AG04450 (cell line): ENCODE measurements at regions not wholly inside any gene's neighbourhood (a gene's known extent, or its start where the extent isn't known, plus 50 kb on each side); places are given as distances from the start of the nearest gene placed in this dataset.

Source experiments
- CTCF ChIA-PET: fragments of 300-600, 350-600 bp; formaldehyde crosslinking; extraction: SDS; loops from one replicate; lab custom pipeline; 2022; ENCODE audit warnings: antibody characterized with exemption, inconsistent platforms; lab: Charles Lee
- POLR2A ChIA-PET: fragments of 350-600 bp; formaldehyde crosslinking; extraction: SDS; loops from one replicate; lab custom pipeline; 2021; ENCODE audit warnings: antibody characterized with exemption, inconsistent platforms; lab: Yijun Ruan, JAX
- DNase-seq: peaks from one replicate; pipeline ENCODE4 v3.0.0-alpha.2; 2011; ENCODE audit warnings: low read depth, low spot score
- H3K27ac ChIP-seq: one replicate; pipeline ENCODE4 v1.5.1; 2012; ENCODE audit warnings: low read depth, low read length, control low read depth
- H3K27me3 ChIP-seq: one replicate; pipeline ENCODE4 v1.6.0; 2012; ENCODE audit warnings: low read length; ENCODE audit not compliant: control insufficient read depth, insufficient read depth
- H3K4me3 ChIP-seq: 2 replicates; pipeline ENCODE4 v1.5.1; 2011; ENCODE audit warnings: mild to moderate bottlenecking, low read depth, low read length, control low read depth
- H3K9me3 ChIP-seq: 2 replicates; pipeline ENCODE4 v1.5.1; 2012; ENCODE audit warnings: low read length; ENCODE audit not compliant: control insufficient read depth, insufficient read depth
- CTCF ChIP-seq: IDR thresholded peaks from 2 replicates; pipeline ENCODE4 v1.5.1; 2011; ENCODE audit warnings: low read depth, low read length, control low read depth, inconsistent platforms

- POLR2A ChIA-PET: no interaction called here
- no peak for DNase-seq
- no peaks in the 10 kb centered on the region for H3K27me3 ChIP-seq
- CTCF ChIA-PET: no interaction called here
- H3K9me3 ChIP-seq: no peaks in the 10 kb centered on the region
- H3K4me3 ChIP-seq: no peak overlapping the region
- TF ChIP-seq CTCF: no peak
- no peak overlapping the region for H3K27ac ChIP-seq
Observed at GRCh38 chr1:34479731-34480130, 275.1 kb upstream of the GJB5 start.

GRCh38 chr1:34488080-34488708, 266.7 kb upstream of the GJB5 start:
- H3K27me3 ChIP-seq: no peaks in the 10 kb centered on the region
- H3K27ac ChIP-seq: no peak overlapping the region
- ChIA-PET POLR2A (no interaction called here), CTCF (no interaction called here)
- no peaks in the 10 kb centered on the region; the same call in 1 of the 2 replicates for H3K9me3 ChIP-seq
- DNase-seq: no peak
- H3K4me3 ChIP-seq: no peak overlapping the region
- TF ChIP-seq CTCF: no peak

- no peak for DNase-seq
- Histone ChIP-seq H3K27me3 (no peaks in the 10 kb centered on the region), H3K9me3 (no peaks in the 10 kb centered on the region), H3K27ac (no peak overlapping the region), H3K4me3 (no peak overlapping the region)
- CTCF ChIA-PET: no interaction called here
- no peak for TF ChIP-seq CTCF
- POLR2A ChIA-PET: no interaction called here
Observed at GRCh38 chr1:34500451-34500850, 254.4 kb upstream of the GJB5 start.

GRCh38 chr1:34511802-34512201, 243.0 kb upstream of the GJB5 start:
- no peak for TF ChIP-seq CTCF
- Histone ChIP-seq H3K27ac (no peak overlapping the region), H3K4me3 (no peak overlapping the region), H3K27me3 (no peaks in the 10 kb centered on the region), H3K9me3 (peaks cover 3% of the 10 kb centered on the region; the same call in 1 of the 2 replicates)
- POLR2A ChIA-PET: interaction anchor here (0.7 kb wide), 1 partner anchor 1850 kb away, joined by 3 read pairs; no protein-coding TSS in a partner anchor
- no peak for DNase-seq
- CTCF ChIA-PET: no interaction called here

GRCh38 chr1:34518146-34518699, 236.6 kb upstream of the GJB5 start:
- no peak for DNase-seq
- H3K4me3 ChIP-seq: no peak overlapping the region
- no peaks in the 10 kb centered on the region for H3K9me3 ChIP-seq
- TF ChIP-seq CTCF: no peak
- no peak overlapping the region for H3K27ac ChIP-seq
- no peaks in the 10 kb centered on the region for H3K27me3 ChIP-seq
- POLR2A ChIA-PET: no interaction called here
- CTCF ChIA-PET: no interaction called here
